ENCODE measurements at regions not wholly inside any gene's neighbourhood (a gene's known extent, or its start where the extent isn't known, plus 50 kb on each side); places are given as distances from the start of the nearest gene placed in this dataset.

- no peaks in the 10 kb centered on the region for H3K9me1 ChIP-seq (replicated peaks; ENCODE audit: control insufficient read depth, extremely low read depth, insufficient read depth, low read length)
- H4K20me1 ChIP-seq (replicated peaks; ENCODE audit: control insufficient read depth, extremely low read depth, insufficient read depth, low read length) = no peaks in the 10 kb centered on the region
- no peak overlapping the region for H2AFZ ChIP-seq (ENCODE audit: low read depth, low read length)
- FAIRE-seq (no peak), DNase-seq (ENCODE audit: low read depth, low spot score) (no peak)
- dilution Hi-C loops (cut with MboI; ENCODE audit: extremely low pct_ligation_motif_present, low sequenced_read_pairs) = no loop called here
- H3K36me3 ChIP-seq (ENCODE audit: control insufficient read depth in 2 of 2, extremely low read depth in 1 of 2, insufficient read depth in 2 of 2, low read length in 2 of 2) = no peaks in the 10 kb centered on the region
- TF ChIP-seq GATA2 (IDR thresholded peaks at IDR 0.05; ENCODE audit: insufficient read depth, insufficient read length, low read depth, low read length) (no peak), EZH2 (IDR thresholded peaks at IDR 0.05; ENCODE audit: borderline replicate concordance, low read depth, low read length, severe bottlenecking) (no peak), CTCF (IDR thresholded peaks at IDR 0.05; ENCODE audit: extremely low read depth in 1 of 2, insufficient read depth in 1 of 2, low read depth in 1 of 2, low read length in 2 of 2) (no peak), FOS (IDR thresholded peaks at IDR 0.05; ENCODE audit: borderline replicate concordance, insufficient read depth, low read length) (no peak), MYC (IDR thresholded peaks at IDR 0.05; ENCODE audit: low read depth, low read length) (no peak), POLR2A (IDR thresholded peaks at IDR 0.05; ENCODE audit: low read depth, low read length) (no peak), JUN (IDR thresholded peaks at IDR 0.05; ENCODE audit: borderline replicate concordance, insufficient read depth, insufficient read length, low read depth) (no peak), MAX (IDR thresholded peaks at IDR 0.05; ENCODE audit: insufficient read depth, insufficient read length) (no peak), POLR2AphosphoS5 (IDR thresholded peaks at IDR 0.05; ENCODE audit: insufficient read depth, low read depth, low read length) (no peak)
- no peaks in the 10 kb centered on the region for H3K4me1 ChIP-seq (ENCODE audit: control insufficient read depth, extremely low read depth, insufficient read depth, low read length)
- H3K4me2 ChIP-seq (ENCODE audit: insufficient read depth, low read length) = no peak overlapping the region
- H3K9me3 ChIP-seq (replicated peaks; ENCODE audit: control insufficient read depth, insufficient read depth, low read length) = no peaks in the 10 kb centered on the region
- no peak overlapping the region for H3K27ac ChIP-seq (ENCODE audit: insufficient read depth, low read depth, low read length)
- H3K79me2 ChIP-seq (ENCODE audit: control insufficient read depth, insufficient read depth, low read length) = no peaks in the 10 kb centered on the region
- BruUV-seq (replicated peaks) = no TSS peak
- no peak overlapping the region for H3K9ac ChIP-seq (replicated peaks; ENCODE audit: extremely low read depth, insufficient read depth, low read length)
- ChIA-PET CTCF (no interaction called here), POLR2A (no interaction called here)
- no peak overlapping the region for H3K4me3 ChIP-seq (replicated peaks in 1 of 3; ENCODE audit: insufficient read depth in 1 of 3, low read depth in 1 of 3, low read length in 3 of 3)
- H3K27me3 ChIP-seq (ENCODE audit: control insufficient read depth in 2 of 2, insufficient read depth in 2 of 2, low read length in 2 of 2) = no peaks in the 10 kb centered on the region
- intact Hi-C loops (cut with micrococcal nuclease) = no loop called here
Measured at GRCh38 chr16:55046513-55046912, 115.8 kb downstream of the IRX5 start.

Data from endothelial cell of umbilical vein (primary cell).